ENCODE measurements at regions not wholly inside any gene's neighbourhood (a gene's known extent, or its start where the extent isn't known, plus 50 kb on each side); places are given as distances from the start of the nearest gene placed in this dataset.

DNA sequence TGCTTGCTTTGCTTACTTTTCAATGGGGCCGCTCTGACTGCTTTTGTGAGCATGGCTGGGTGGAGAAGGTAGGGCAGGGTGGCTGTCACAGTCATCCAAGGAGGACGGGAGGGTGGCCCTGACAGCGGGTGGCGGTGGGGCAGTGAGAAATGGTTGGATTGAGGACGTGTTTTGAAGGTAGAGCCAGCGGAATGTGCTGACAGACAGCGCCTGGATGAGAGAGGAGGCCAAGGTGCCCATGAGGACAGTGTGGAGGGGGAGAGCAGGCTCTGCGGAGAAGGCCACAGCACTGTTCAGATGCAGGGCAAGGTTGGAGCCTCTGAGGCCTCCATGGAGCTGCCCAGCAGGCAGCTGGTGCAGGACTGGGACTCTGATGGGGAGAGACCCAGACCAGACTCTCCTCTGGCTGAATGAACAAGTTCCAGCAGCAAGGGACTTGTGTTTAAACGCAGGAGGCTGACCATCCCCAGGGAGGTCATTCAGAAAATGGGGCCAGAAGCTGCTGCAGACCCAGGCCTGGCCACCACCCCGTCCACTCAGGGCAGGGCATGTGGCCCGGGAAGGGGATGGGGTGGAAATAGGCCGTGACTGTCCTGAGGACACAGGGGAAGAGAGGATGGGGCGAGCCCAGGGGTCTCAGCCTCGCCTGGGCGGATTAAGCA, 120.3 kb upstream of the PRR20G start:
- peak; percentile 62 for DNase-seq (ENCODE audit: low spot score)
- intact Hi-C loops (cut with DNase I): no loop called here

DNA sequence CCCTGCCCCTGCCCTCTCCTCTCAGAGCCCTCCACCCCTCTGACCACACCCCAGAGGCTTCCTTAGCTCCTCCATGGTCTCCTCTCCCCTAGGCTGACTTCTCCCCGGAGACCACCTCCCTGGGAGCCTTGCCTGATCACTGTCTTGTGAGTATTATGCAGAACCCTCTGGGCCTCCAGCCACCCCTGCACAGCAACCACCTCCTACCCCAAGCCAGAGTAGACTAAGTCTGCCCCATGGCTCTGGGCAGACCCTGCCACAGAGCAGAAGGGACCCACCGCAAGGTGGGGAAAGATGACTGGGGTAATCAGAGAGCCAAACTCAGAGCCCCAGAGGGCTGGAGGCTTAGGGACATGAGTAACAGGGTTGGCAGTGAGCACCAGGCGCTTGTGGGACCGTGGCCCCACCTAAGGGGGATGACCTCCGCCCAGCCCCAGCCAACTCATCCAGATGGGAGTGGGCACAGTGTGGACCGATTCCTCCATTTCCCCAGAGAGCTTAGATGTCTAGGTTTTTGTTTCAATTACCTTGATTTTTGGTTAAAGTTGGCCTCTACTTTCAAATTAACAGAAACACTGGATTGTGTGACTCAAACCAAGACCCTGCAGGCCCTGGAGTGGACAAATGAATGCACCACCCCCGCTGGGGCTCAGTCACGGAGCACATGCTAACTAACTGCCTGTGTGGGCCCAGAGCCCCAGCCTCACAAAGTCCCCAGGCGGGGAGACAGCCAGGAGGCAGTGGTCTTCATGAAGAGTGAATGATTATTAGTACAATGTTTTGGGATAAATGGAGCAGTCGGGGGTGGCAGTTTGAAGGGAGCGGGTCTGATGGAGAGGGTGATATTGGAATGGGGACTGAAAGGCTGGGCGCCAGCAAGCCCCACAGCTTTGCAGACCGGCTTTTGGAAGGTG, 119.4 kb upstream of the PRR20G start:
- intact Hi-C loops (cut with DNase I): no loop called here
- DNase-seq (ENCODE audit: low spot score): peak; percentile 55

DNA sequence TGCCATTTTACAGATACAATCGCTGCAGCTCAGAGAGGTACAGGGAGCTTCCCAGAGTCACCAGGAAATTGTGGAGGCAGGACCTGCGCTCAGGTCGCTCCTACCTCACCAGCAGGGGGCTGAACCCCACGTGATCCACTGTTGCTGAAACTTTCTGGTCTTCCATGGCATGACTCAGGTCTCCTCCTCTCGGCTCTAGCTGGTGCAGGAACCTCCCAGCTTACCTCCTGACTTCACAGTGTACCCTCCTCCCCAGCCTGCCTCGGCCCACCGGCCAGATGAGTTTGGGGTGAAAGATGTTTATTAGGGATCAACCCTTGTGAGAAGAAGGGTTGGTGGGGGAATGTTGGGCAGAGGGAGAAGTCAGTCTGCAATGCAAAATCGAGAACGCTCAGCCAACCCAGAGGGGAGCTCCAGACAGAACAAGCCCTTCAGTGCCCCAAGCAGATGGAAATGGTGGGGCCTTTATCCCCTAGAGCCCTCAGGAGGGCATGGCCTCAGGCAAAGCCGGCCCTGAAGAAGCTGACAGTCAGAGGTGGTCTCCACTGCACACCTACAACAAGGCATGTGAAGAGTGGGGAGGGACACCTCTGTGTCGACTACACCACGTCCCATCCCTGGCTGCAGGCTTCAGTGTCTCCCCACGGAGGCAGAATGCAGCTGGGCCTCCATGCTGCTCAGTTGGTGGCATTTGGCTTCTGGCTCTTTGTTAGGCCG, 118.6 kb upstream of the PRR20G start:
- peak; percentile 72 for DNase-seq (ENCODE audit: low spot score)
- intact Hi-C loops (cut with DNase I): no loop called here

DNA sequence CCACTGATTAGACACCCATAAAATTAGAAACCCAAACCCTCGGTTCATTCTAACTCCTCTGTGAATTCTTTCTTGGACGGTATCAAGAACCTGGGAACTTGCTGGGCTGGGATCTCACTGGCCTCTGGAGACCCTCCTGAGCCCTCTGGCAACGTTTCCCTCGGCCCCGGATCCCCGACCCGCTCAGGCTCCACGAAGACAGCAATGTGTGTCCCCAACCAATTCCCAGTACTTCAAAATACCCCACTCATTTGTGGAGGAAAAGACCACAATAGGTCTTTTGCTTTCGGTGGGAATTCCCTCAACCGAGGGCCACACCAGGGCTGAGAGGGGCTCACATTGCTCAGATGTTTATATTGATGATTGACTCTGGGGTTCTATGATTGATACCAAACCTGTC, 117.9 kb upstream of the PRR20G start:
- intact Hi-C loops (cut with DNase I): no loop called here
- no peak for DNase-seq (ENCODE audit: low spot score)

DNA sequence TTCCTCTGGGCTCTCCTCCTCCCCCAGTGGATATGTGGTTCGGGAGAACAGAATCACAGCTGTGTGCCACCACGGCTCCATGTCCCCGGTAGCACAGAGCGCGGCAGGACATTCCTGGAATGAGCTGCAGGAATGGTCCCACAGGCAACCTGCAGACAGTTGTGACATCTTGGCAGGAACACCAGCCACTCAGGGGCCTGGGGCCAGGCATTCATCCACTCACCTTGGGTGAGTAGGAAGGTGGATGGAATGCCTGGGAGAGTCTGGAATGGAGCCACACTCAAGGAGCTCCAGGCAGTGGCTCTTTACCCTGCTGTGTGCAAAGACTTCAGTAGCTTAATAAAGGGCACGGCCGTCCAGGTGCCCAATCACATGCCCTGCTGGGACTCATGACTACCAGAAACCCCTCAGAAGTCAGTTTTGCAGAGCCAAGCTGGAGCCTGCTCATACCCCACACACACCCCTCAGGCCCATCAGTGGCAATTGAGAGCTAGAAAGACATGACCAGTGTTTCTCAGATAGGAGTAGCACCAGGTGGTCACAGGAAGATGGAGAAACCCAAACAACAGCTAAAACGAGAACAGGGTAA, 117.3 kb upstream of the PRR20G start:
- intact Hi-C loops (cut with DNase I): no loop called here
- peak; percentile 29 for DNase-seq (ENCODE audit: low spot score)

DNA sequence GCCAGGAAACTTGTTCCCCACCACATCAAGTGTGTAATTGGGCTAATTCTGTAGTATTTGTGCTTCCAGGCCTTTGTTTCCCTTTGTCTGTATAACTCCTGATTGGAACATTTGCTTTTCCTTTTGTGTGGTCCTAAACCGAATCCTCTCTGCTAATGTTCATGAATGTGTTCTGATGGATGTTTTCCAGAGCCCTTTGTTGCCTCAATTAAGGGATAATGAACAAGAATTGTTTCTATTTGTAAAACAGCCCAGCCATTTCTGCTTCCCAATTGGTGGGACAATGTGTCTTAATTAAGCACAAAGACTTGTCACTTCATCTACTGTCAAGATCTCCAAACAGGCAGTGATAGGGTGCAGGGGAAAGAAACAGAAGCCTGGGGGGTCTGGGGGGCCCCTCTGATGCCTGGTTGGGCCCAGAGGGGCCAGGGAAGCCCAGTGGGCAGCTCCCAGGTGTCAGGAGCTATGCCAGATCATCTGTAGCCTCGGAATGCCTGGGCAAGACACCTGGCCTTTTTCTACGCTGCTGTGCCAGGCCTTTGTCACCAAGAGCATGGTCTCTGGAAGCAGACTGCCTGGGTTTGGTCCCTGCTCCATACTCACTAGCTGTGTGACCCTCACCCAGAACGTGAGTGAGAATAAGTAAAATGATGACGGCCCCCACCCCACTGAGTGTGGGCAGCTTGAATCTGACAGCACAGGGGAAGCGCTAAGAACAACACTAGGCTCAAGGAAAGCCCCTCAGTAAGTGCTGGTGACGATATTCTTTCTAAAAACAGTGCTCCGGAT, 116.6 kb upstream of the PRR20G start:
- DNase-seq (ENCODE audit: low spot score): peak; percentile 17

DNA sequence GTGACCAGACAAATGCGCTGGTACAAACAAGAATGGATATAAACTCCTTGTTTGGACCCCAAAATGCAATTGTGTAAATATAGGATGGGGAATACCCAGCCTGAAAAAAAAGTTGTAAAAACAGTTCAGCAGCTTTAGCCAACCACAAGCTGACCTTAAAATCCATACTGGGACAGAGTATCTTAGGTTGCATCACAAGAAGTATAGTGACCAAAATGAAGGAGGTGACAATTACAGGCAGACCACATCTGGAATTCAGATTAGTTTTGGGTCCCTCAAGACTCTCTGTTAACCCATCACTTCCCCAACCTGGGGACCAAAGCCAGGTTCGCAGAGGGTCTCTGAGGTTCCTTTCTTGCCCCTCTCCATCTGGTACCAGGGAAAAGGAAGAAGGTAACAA, 115.9 kb upstream of the PRR20G start:
- peak; percentile 31 for DNase-seq (ENCODE audit: low spot score)
- intact Hi-C loops (cut with DNase I): no loop called here

More for the DNA sequence above, 116.6 kb upstream of the PRR20G start:
- intact Hi-C loops (cut with DNase I): no loop called here

DNA sequence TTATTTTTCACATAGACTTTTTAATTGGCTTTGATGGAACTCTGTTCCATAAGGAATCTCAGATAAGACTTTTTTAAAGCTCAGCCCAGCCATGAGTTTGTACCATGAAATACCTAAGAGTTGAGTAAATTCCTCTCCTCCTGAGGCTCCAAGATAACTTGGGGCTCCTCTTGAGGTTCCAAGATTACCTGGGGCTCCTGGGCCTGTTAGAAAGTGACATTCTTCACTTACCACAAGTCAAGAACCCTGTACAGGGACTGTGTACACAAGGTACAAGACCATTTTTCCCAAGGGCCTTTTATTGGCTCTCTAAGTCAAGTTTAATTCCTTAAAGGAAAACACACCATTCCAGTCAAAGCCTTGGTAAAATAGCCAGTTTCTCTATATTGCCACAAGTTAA, 111.3 kb upstream of the PRR20G start:
- intact Hi-C loops (cut with DNase I): no loop called here
- DNase-seq (ENCODE audit: low spot score): no peak

DNA sequence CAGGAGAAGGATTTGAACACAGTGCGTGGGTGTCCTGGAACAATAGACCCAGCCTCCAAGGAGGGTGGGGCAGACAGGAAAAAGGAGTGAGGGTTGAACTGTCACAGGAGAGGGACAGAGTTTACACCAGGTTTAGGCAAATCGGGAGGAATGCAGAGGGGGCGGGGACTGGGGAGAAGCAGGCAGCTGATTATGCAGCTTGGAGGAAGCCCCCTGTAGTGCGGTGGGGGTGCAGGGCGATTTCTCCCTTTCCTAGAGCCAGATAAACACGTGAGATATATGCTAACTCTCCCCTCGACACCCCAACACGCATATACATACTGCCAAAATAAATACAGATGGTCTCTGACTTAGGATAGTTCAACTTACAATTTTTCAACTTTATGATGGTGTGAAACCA, 108.6 kb upstream of the PRR20G start:
- DNase-seq (ENCODE audit: low spot score): no peak
- intact Hi-C loops (cut with DNase I): no loop called here

DNA sequence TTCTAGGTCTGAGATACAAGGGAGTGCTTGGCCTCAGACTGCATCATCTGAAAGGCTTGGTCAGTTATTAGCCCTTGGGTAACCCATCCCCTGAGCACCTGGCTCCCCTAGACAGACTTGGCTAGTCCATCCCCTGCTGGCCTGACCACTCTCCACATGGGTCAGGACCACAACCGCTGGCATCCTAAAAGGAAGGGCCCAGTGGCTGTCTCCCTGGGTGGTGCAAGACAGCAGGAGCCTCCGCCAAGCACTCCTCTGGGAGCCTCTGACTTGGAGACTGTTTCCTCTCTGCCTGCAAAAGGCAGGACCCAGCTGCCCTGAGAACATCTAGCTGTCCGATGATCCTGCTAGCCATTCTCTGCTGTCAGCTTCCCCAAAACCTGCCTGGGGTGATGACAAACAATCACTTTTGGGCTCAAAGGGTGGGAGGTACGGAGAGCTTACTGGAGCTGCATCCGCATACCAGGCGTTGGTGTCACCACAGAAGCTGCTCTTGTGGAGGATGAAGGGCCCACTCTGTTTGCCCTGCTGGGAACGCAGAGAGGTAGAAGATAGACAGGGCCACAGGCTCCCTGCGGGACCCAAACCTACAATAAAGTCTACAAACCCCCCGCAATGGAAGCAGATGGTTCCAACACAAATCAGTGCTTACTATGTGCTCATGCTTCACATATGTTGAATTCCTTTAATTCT, 108.0 kb upstream of the PRR20G start:
- no peak for DNase-seq (ENCODE audit: low spot score)
- intact Hi-C loops (cut with DNase I): no loop called here

DNA sequence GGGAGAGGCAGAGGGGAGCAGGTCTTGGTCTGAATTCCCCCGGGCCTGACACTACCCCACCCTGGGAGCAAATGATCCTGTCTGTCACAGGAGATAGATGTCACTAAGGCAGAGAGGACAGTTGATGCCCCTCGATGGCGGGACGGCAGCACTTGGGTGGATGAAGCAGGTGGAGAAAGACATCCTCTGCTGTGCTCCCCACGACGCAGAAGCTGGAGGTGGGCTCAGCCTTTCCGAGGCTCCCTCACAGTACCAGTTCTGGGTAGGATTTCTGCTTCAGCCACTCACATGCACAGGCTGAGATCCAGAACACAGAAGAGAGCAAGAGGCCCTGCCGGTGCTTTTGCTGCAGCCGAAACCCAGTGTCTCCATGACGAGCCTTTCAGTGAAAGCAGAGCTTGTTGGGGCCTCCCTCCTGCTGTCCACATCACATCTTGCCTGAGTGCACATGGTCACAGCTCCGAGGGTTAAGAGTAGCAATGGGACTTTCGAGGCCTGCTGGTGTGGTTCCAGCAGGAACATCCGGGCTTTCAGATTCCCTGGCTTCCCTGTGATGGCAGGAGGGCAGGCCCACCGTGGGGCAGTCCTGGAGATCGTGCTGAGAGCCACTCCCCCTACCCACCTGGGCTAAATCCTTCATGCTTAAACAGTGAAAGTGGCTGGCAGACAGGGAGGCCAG, 107.3 kb upstream of the PRR20G start:
- DNase-seq (ENCODE audit: low spot score): no peak
- intact Hi-C loops (cut with DNase I): no loop called here

DNA sequence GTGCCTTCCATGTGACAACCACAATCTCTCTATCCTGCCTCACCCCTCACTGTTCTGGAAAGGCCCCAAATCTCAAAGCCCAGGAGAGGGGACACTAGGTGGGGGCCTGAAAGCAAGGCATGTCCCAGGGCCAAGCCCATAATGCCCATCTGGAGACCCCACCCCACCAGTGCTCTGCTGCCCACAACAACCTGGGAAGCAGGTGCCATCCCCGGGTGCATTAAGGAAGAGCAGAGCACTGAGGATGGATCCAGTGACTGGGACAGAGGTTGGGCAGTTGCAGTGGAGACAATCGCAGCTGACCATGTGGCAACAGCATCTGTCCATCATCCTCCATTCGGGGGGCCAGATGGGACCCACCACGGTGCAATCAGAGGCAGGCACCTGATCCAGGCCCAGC, 106.2 kb upstream of the PRR20G start:
- intact Hi-C loops (cut with DNase I): no loop called here
- DNase-seq (ENCODE audit: low spot score): no peak

DNA sequence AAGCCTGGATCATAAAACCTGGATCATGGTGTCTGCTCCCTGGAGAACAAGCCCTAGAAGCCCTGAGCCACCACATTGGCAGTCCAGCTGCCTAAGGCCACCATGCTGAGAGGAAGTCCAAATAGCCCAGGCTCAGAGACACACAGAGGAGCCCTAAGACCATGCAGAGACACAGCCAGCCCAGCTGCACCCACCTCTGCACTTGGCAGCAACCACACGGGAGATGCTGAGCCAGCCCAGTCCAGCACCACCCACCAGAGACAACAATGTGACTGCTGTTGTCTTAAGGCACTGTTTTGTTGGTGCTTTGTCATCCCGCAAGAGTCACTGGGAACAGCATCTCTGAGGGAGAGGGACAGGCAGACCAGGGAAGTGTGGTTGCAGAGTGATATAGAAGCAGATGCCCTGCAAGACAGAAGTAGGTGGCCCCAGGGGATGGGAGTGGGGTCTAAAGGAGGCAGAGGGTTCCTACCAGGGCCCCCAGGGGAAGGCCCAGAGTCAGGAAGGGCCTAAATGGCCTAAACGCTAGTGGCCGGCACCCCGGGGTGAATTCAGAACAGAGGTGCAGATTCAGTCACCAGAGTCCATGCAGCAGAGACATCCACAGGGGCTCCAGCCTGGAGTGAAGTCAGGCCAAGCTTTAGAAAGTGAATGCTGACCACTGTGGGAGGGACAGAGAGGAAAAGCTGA, 105.4 kb upstream of the PRR20G start:
- intact Hi-C loops (cut with DNase I): no loop called here

DNA sequence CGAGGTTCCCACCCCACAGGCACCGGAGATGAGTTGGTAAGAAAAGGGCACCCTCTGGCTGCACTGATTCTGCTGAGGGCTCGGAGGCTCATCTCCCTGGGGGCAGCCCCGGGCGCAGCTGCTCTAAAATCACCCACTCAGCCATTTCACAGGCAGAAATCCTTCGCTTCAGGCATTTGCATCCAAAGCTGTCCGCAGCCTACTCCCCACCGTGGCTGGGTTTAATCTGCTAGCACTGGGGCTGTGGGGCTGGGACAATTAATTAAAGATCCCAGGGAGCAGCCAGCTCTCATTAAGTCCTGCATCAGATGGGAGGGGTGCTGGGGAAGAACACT, 104.3 kb upstream of the PRR20G start:
- DNase-seq (ENCODE audit: low spot score): no peak
- intact Hi-C loops (cut with DNase I): no loop called here

More for the DNA sequence above, 105.4 kb upstream of the PRR20G start:
- DNase-seq (ENCODE audit: low spot score): no peak

DNA sequence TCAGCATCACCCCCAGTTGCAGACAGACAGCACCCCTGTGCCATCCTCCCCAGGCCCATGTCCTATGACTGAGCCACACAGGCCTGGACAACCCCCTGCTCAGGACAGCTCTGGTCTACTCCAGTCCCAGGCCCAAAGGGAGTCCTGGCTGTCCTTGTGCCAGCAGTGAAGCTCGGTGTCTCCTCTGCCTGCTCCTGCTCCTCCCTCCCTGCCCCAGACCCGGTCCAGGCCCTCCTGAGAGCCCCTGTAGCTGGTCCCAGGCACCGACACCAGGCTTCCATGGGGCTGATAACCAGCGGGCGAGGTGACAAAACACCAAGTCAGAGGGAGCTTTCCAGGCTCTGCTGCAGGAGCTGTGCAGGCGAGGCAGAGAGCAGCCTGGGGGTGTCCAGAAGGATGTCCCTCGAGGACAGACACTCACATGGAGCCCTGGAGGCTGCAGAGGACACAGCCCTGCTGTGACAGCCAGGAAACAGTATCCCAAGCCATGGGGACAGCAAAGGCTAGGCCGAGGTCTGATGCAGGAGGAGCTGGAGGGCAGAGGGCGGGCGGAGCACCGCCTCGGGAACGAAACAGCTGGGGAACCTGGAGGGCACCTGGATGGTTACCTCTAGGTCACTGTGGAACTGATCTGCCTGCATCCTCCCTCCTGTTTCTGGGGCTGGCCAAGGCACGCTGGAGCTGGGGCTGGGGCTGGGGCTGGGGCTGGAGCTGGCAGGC, 103.8 kb upstream of the PRR20G start:
- intact Hi-C loops (cut with DNase I): no loop called here
- DNase-seq (ENCODE audit: low spot score): no peak

DNA sequence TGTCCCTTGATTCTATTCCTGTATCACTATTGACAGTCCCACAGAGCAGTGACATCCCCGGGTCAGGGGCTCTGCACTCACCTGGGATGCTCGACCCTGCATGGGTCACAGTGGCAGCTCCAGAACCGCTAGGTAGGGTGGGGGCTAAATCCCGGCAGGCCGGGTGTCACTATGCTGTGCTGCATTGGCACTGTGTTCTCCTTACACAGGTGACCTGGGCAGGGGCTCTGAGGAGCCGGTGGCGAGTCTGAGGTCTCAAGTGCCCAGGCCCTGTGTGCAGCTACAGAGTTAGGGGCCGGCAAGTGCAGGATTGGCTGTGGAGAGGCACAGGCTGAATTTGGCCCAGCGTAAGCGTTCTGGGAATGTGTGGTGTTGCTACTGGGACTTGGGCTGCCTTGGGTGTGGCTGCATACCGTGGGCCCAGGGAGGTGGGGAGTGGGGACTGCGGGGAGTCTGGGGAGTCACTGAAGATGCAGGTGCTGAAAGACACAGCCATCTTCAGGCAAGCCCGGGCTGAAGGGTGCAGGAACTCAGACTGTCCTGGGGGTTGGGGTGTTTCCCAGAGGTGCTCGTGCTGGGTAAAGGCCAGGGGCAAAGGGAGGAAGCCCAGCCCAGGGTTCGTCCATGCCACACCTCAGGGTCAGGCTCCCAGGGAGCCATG, 102.6 kb upstream of the PRR20G start:
- DNase-seq (ENCODE audit: low spot score): no peak
- intact Hi-C loops (cut with DNase I): no loop called here

DNA sequence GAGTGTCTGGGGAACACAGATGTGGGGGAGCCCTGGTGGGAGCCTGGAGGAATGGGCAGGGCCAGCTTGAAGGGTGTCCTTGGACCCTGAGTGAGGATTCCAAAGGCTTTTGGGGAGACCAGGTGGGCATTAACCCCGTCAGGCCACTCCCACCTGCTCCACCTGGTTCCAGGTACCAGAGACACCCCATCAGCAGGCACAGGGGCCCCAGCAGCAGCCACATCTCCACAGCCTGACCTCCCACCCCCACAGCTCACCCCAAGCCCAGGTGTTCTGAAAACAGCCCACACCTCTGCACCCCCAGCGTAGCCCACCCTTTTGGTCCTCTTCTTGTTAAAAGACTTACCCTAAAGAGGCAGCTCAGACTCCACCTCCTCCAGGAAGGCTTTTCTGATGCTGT, 102.1 kb upstream of the PRR20G start:
- intact Hi-C loops (cut with DNase I): no loop called here
- no peak for DNase-seq (ENCODE audit: low spot score)

Data from cardiac septum (tissue), 1 donor.